H1 (cell line): ENCODE measurements at regions not wholly inside any gene's neighbourhood (a gene's known extent, or its start where the extent isn't known, plus 50 kb on each side); places are given as distances from the start of the nearest gene placed in this dataset.

Experiments
- CTCF ChIA-PET: fragments of 300-600 bp; sonication (Branson Sonifier 250); formaldehyde crosslinking; loops from one replicate; lab custom pipeline; 2021; ENCODE audit not compliant: partially characterized antibody; lab: Charles Lee
- POLR2A ChIA-PET: fragments of 300-600 bp; sonication (Branson Sonifier 250); formaldehyde crosslinking; loops from one replicate; lab custom pipeline; 2021; ENCODE audit warnings: inconsistent platforms; ENCODE audit not compliant: partially characterized antibody; lab: Charles Lee
- DNase-seq, 2 experiments: peaks; one replicate each; pipeline versions ENCODE4 v3.0.0 to v3.0.0-alpha.2; 2010 to 2022; ENCODE audit warnings: low spot score in 2 of 2, low read depth in 1 of 2, mixed read lengths in 1 of 2
- FAIRE-seq: peaks from 2 replicates; lab custom pipeline; 2011; peaks lifted over from hg19 to GRCh38; lab: Jason Lieb, UNC
- H2AFZ ChIP-seq: 2 replicates; pipeline ENCODE4 v1.8.1; 2012; ENCODE audit warnings: low read length, inconsistent platforms
- H2AK5ac ChIP-seq: 2 replicates; pipeline ENCODE4 v1.6.1; 2013; ENCODE audit warnings: low read depth, low read length
- H2BK120ac ChIP-seq: replicated peaks from 2 replicates; pipeline ENCODE3; 2013; ENCODE audit warnings: low read depth, low read length, inconsistent platforms
- H2BK12ac ChIP-seq: 2 replicates; pipeline ENCODE4 v1.6.1; 2013; ENCODE audit warnings: low read depth, low read length
- H2BK15ac ChIP-seq: 2 replicates; pipeline ENCODE4 v1.6.1; 2013; ENCODE audit warnings: low read length
- H2BK20ac ChIP-seq: 2 replicates; pipeline ENCODE4 v1.6.1; 2013; ENCODE audit warnings: low read length
- H2BK5ac ChIP-seq: 2 replicates; pipeline ENCODE4 v1.6.1; 2013; ENCODE audit warnings: low read depth, low read length
- H3K14ac ChIP-seq: 2 replicates; pipeline ENCODE4 v1.6.1; 2013; ENCODE audit warnings: inconsistent platforms; ENCODE audit not compliant: insufficient read length
- H3K18ac ChIP-seq: 2 replicates; pipeline ENCODE4 v1.6.1; 2013; ENCODE audit warnings: low read length; ENCODE audit errors: extremely low read depth
- H3K23ac ChIP-seq: 2 replicates; pipeline ENCODE4 v1.6.1; 2013; ENCODE audit warnings: inconsistent platforms; ENCODE audit not compliant: insufficient read length
- H3K23me2 ChIP-seq: 2 replicates; pipeline ENCODE4 v1.6.1; 2013; ENCODE audit warnings: low read depth, low read length
- H3K27ac ChIP-seq: 2 replicates; pipeline ENCODE4 v1.6.1; 2011; ENCODE audit warnings: low read depth, low read length, inconsistent platforms
- H3K27me3 ChIP-seq, 4 experiments: replicated peaks in 1 of 4; 1 replicate in 1 of 4; 2 replicates in 3 of 4; pipeline versions ENCODE4 v1.6.1 to v1.8.1; 2011 to 2013; ENCODE audit warnings: low read length in 3 of 4, mild to moderate bottlenecking in 3 of 4, inconsistent platforms in 2 of 4, mixed read lengths in 2 of 4, moderate library complexity in 1 of 4; ENCODE audit not compliant: control insufficient read depth in 3 of 4, insufficient read depth in 3 of 4; ENCODE audit errors: extremely low read depth in 1 of 4
- H3K36me3 ChIP-seq, 4 experiments: 2 replicates each; pipeline versions ENCODE4 v1.6.1 to v1.8.1; 2011 to 2013; ENCODE audit warnings: mild to moderate bottlenecking in 4 of 4, low read length in 3 of 4, moderate library complexity in 2 of 4, control low read depth in 1 of 4, inconsistent platforms in 1 of 4; ENCODE audit not compliant: insufficient read depth in 4 of 4, control insufficient read depth in 2 of 4
- H3K4ac ChIP-seq: replicated peaks from 2 replicates; pipeline ENCODE3; 2013; ENCODE audit warnings: low read length, low read depth, mixed read lengths, inconsistent platforms; ENCODE audit not compliant: insufficient read length
- H3K4me1 ChIP-seq, 4 experiments: replicated peaks in 1 of 4; 1 replicate in 1 of 4; 2 replicates in 3 of 4; pipeline versions ENCODE4 v1.6.1 to v1.8.1; 2011 to 2013; ENCODE audit warnings: low read length in 3 of 4, inconsistent platforms in 2 of 4, mixed read lengths in 1 of 4; ENCODE audit not compliant: insufficient read depth in 4 of 4, control insufficient read depth in 3 of 4
- H3K4me2 ChIP-seq, 2 experiments: 2 replicates each; pipeline versions ENCODE4 v1.6.1 to v1.8.1; 2011 to 2013; ENCODE audit warnings: low read depth in 2 of 2, low read length in 2 of 2, control low read depth in 1 of 2, inconsistent platforms in 1 of 2, mild to moderate bottlenecking in 1 of 2; ENCODE audit not compliant: insufficient read depth in 1 of 2
- H3K4me3 ChIP-seq, 4 experiments: fragments of 200-600, 300-600 bp in 1 of 4; sonication (generic), shearing (Covaris generic), sonication (Bioruptor Twin) in 1 of 4; 2 replicates each; pipeline versions ENCODE4 v1.5.1 to v1.8.1; 2011 to 2016; ENCODE audit warnings: low read length in 4 of 4, low read depth in 3 of 4, control low read depth in 2 of 4, inconsistent platforms in 2 of 4, mild to moderate bottlenecking in 2 of 4, mixed read lengths in 1 of 4, moderate library complexity in 1 of 4; ENCODE audit not compliant: insufficient read depth in 2 of 4; ENCODE audit errors: extremely low read depth in 1 of 4
- H3K56ac ChIP-seq: replicated peaks from 2 replicates; pipeline ENCODE3; 2013; ENCODE audit warnings: low read depth, mild to moderate bottlenecking, mixed read lengths, low read length, inconsistent platforms; ENCODE audit not compliant: insufficient read length
- H3K79me1 ChIP-seq: 2 replicates; pipeline ENCODE4 v1.6.1; 2013; ENCODE audit warnings: low read depth, low read length, control low read depth
- H3K79me2 ChIP-seq, 2 experiments: 2 replicates each; pipeline versions ENCODE4 v1.6.1 to v1.8.1; 2012 to 2013; ENCODE audit warnings: low read length in 2 of 2, mild to moderate bottlenecking in 2 of 2, inconsistent platforms in 1 of 2; ENCODE audit not compliant: insufficient read depth in 2 of 2, control insufficient read depth in 1 of 2
- H3K9ac ChIP-seq, 4 experiments: replicated peaks in 1 of 4; 1 replicate in 1 of 4; 2 replicates in 3 of 4; pipeline versions ENCODE4 v1.6.1 to v1.8.1; 2011 to 2013; ENCODE audit warnings: low read depth in 3 of 4, low read length in 3 of 4, control low read depth in 2 of 4, mild to moderate bottlenecking in 2 of 4, moderate library complexity in 2 of 4, inconsistent platforms in 1 of 4; ENCODE audit errors: extremely low read depth in 1 of 4
- H3K9me3 ChIP-seq, 2 experiments: 2 replicates each; pipeline versions ENCODE4 v1.6.1 to v1.8.1; 2012 to 2013; ENCODE audit warnings: mild to moderate bottlenecking in 2 of 2, moderate library complexity in 2 of 2, control low read depth in 1 of 2, inconsistent platforms in 1 of 2, low read depth in 1 of 2, low read length in 1 of 2, mixed read lengths in 1 of 2; ENCODE audit not compliant: insufficient read depth in 2 of 2
- H4K20me1 ChIP-seq, 2 experiments: replicated peaks in 1 of 2; 2 replicates each; pipeline versions ENCODE3 to v1.8.1; 2011 to 2013; ENCODE audit warnings: inconsistent platforms in 2 of 2, low read length in 2 of 2, mild to moderate bottlenecking in 1 of 2; ENCODE audit not compliant: insufficient read depth in 2 of 2, control insufficient read depth in 1 of 2
- H4K5ac ChIP-seq: 2 replicates; pipeline ENCODE4 v1.6.1; 2013; ENCODE audit warnings: low read length, low read depth, mixed read lengths, inconsistent platforms; ENCODE audit not compliant: insufficient read length
- H4K8ac ChIP-seq: 2 replicates; pipeline ENCODE4 v1.8.0; 2013; ENCODE audit warnings: mild to moderate bottlenecking, moderate library complexity, low read length, inconsistent platforms; ENCODE audit not compliant: insufficient read depth; ENCODE audit errors: extremely low read depth
- H4K91ac ChIP-seq: replicated peaks from 2 replicates; pipeline ENCODE3; 2013; ENCODE audit warnings: low read length, mixed read lengths, inconsistent platforms; ENCODE audit not compliant: insufficient read length
- BCL11A ChIP-seq, 2 experiments: IDR thresholded peaks; one replicate each; pipeline ENCODE4 v1.6.1; 2011; ENCODE audit warnings: low read depth in 2 of 2, low read length in 2 of 2, mild to moderate bottlenecking in 2 of 2
- CTBP2 ChIP-seq: IDR thresholded peaks from 2 replicates; pipeline ENCODE4 v1.7.0; 2011; ENCODE audit warnings: borderline replicate concordance, mild to moderate bottlenecking, moderate library complexity, mixed read lengths, low read length; ENCODE audit not compliant: insufficient read depth, insufficient read length
- EP300 ChIP-seq, 2 experiments: IDR thresholded peaks; 1 replicate in 1 of 2; 2 replicates in 1 of 2; pipeline ENCODE4 v1.6.1; 2011 to 2012; ENCODE audit warnings: low read depth in 2 of 2, low read length in 2 of 2, mild to moderate bottlenecking in 2 of 2, borderline replicate concordance in 1 of 2, inconsistent platforms in 1 of 2, moderate library complexity in 1 of 2
- NANOG ChIP-seq: IDR thresholded peaks from 2 replicates; pipeline ENCODE4 v1.6.1; 2011; ENCODE audit warnings: low read length, low read depth, mild to moderate bottlenecking, inconsistent platforms; ENCODE audit not compliant: insufficient read depth, poor library complexity, severe bottlenecking
- SAP30 ChIP-seq: fragments of 300-600 bp; sonication (generic); IDR thresholded peaks from 2 replicates; pipeline ENCODE4 v1.7.1; 2012; ENCODE audit warnings: low read length, moderate library complexity, mild to moderate bottlenecking, inconsistent platforms; ENCODE audit not compliant: insufficient read depth, insufficient replicate concordance
- SIN3A ChIP-seq, 2 experiments: IDR thresholded peaks in 1 of 2; conservative IDR thresholded peaks in 1 of 2; 2 replicates each; pipeline ENCODE4 v1.6.1; 2011 to 2012; ENCODE audit warnings: low read length in 2 of 2, improper control_type of control experiment in 1 of 2, low read depth in 1 of 2, mild to moderate bottlenecking in 1 of 2
- TEAD4 ChIP-seq: IDR thresholded peaks from 2 replicates; pipeline ENCODE4 v1.6.1; 2012; ENCODE audit warnings: low read depth, low read length, inconsistent platforms, mixed read lengths
- ZNF274 ChIP-seq: IDR thresholded peaks from 2 replicates; pipeline ENCODE4 v1.7.0; 2012; ENCODE audit warnings: low read length, borderline replicate concordance; ENCODE audit errors: extremely low read depth
- WGBS, 2 experiments: shearing (Covaris generic) in 1 of 2; methylation state at CpG; one replicate each; pipeline versions ENCODE4 v1.1.6 to v1.1.7; 2013 to 2015; ENCODE audit warnings: low lambda C conversion rate in 2 of 2, mixed read lengths in 2 of 2, inconsistent platforms in 1 of 2, low coverage in 1 of 2, missing lambda C conversion rate in 1 of 2; ENCODE audit not compliant: insufficient replicate concordance in 2 of 2, insufficient coverage in 1 of 2, insufficient read length in 1 of 2; ENCODE audit errors: extremely low coverage in 1 of 2, missing lambda C conversion rate in 1 of 2; 5-methylcytosine and 5-hydroxymethylcytosine counted together

DNA sequence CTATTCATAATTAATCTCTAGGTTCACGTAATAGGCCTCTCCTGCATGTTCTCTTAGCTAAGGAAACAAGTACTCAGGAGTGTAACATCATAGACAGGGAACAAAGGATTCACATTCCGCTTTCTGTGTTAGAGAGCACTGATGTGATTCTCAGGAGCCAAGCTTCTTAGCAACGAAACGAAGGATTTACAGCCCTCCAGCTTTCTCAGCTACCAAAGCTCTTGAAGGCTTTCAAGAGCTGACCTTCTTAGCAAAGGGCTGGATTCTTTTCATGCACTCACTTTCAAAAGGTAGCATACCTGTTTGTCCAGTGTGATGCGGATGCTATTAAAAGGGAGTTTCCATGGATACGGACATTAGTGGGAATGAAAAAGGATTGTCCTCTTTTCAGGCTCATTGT lies 107.4 kb downstream of the TUSC1 start:
- H2BK12ac ChIP-seq = no peak overlapping the region
- H3K9me3 ChIP-seq = no peaks in the 10 kb centered on the region
- H3K4me3 ChIP-seq = no peak overlapping the region
- no peak overlapping the region for H3K4ac ChIP-seq
- CTCF ChIA-PET = no interaction called here
- no peak overlapping the region for H3K18ac ChIP-seq
- H2BK20ac ChIP-seq = no peak overlapping the region
- no peaks in the 10 kb centered on the region for H3K79me2 ChIP-seq
- TF ChIP-seq SIN3A (conservative IDR thresholded peaks at IDR 0.05 in 1 of 2, IDR thresholded peaks at IDR 0.05 in 1 of 2; ENCODE audit: low read depth in 1 of 2, low read length in 2 of 2) (no peak), ZNF274 (no peak), BCL11A (IDR thresholded peaks at IDR 0.05; ENCODE audit: low read depth in 2 of 2, low read length in 2 of 2) (no peak), TEAD4 (no peak), EP300 (IDR thresholded peaks at IDR 0.05; ENCODE audit: borderline replicate concordance in 1 of 2, low read depth in 2 of 2, low read length in 2 of 2) (no peak), SAP30 (no peak), CTBP2 (no peak), NANOG (no peak)
- no peak overlapping the region for H3K23ac ChIP-seq
- no peaks in the 10 kb centered on the region for H4K20me1 ChIP-seq
- WGBS, 2 experiments = 94% methylated on average over 6 of the region's 6 CpGs; no CpG with 5 or more reads in 1 of the 2 experiments
- DNase-seq (no peak), FAIRE-seq (no peak)
- no peaks in the 10 kb centered on the region for H3K79me1 ChIP-seq
- POLR2A ChIA-PET = interaction anchor here (0.6 kb wide), 1 partner anchor 34 kb away, joined by 4 read pairs; no protein-coding TSS in a partner anchor
- H2BK5ac ChIP-seq = no peak overlapping the region
- H4K5ac ChIP-seq = no peak overlapping the region
- H4K8ac ChIP-seq = no peak overlapping the region
- no peak overlapping the region for H2BK15ac ChIP-seq
- no peak overlapping the region for H3K9ac ChIP-seq
- no peak overlapping the region for H3K4me2 ChIP-seq
- no peak overlapping the region for H4K91ac ChIP-seq
- H2AK5ac ChIP-seq = no peak overlapping the region
- H2AFZ ChIP-seq = peak overlapping the region; percentile 51; the same call in 1 of the 2 replicates
- no peaks in the 10 kb centered on the region for H3K36me3 ChIP-seq
- no peak overlapping the region for H3K27ac ChIP-seq
- H3K56ac ChIP-seq = no peak overlapping the region
- H3K23me2 ChIP-seq = no peaks in the 10 kb centered on the region
- H2BK120ac ChIP-seq = no peak overlapping the region
- H3K27me3 ChIP-seq = no peaks in the 10 kb centered on the region
- no peak overlapping the region for H3K14ac ChIP-seq
- H3K4me1 ChIP-seq = no peaks in the 10 kb centered on the region
